ENCODE measurements at regions not wholly inside any gene's neighbourhood (a gene's known extent, or its start where the extent isn't known, plus 50 kb on each side); places are given as distances from the start of the nearest gene placed in this dataset.

GRCh38 chr17:56688151-56688550 lies 94.7 kb downstream of the NOG start (continued):
- no peak for TF ChIP-seq CTCF (conservative IDR thresholded peaks at IDR 0.05; ENCODE audit: low read depth, low read length)

- Histone ChIP-seq H4K8ac (ENCODE audit: low read depth in 2 of 2, low read length in 2 of 2) (no peak overlapping the region), H2BK120ac (ENCODE audit: low read depth, low read length) (no peak overlapping the region), H2AK9ac (replicated peaks; ENCODE audit: low read depth, low read length, poor library complexity) (no peak overlapping the region), H3K79me1 (ENCODE audit: low read depth in 1 of 2, low read length in 2 of 2) (no peaks in the 10 kb centered on the region), H2BK5ac (ENCODE audit: low read depth, low read length, poor library complexity, severe bottlenecking) (no peak overlapping the region), H2AFZ (replicated peaks; ENCODE audit: low read length, poor library complexity) (no peak overlapping the region), H3K4ac (ENCODE audit: low read depth, low read length) (no peak overlapping the region), H3K27ac (ENCODE audit: insufficient read depth, low read length) (no peak overlapping the region), H3K9me3 (ENCODE audit: control insufficient read depth, insufficient read depth, low read length) (peaks cover 2% of the 10 kb centered on the region; the same call in 1 of the 2 replicates), H4K91ac (ENCODE audit: insufficient read depth, low read depth, low read length) (no peak overlapping the region), H3K9me1 (ENCODE audit: insufficient read depth, low read length) (no peaks in the 10 kb centered on the region; the same call in 1 of the 2 replicates), H2BK20ac (ENCODE audit: low read depth, low read length) (no peak overlapping the region), H3K23ac (ENCODE audit: low read depth, low read length) (no peak overlapping the region), H4K5ac (ENCODE audit: low read depth, low read length) (no peak overlapping the region), H3K9ac (ENCODE audit: low read depth, low read length) (no peak overlapping the region), H3K36me3 (ENCODE audit: control insufficient read depth, insufficient read depth, low read length) (no peaks in the 10 kb centered on the region), H2AK5ac (ENCODE audit: low read depth, low read length) (no peak overlapping the region), H2BK15ac (ENCODE audit: low read depth, low read length) (no peak overlapping the region), H3K4me3 (ENCODE audit: insufficient read depth, low read depth, low read length) (no peak overlapping the region), H4K20me1 (ENCODE audit: insufficient read depth, low read length) (no peaks in the 10 kb centered on the region), H3K4me2 (ENCODE audit: low read depth, low read length) (no peak overlapping the region), H3K14ac (replicated peaks; ENCODE audit: low read depth, low read length) (no peak overlapping the region), H3K18ac (ENCODE audit: low read depth, low read length) (no peak overlapping the region), H3K27me3 (ENCODE audit: control insufficient read depth, insufficient read depth, low read length) (no peaks in the 10 kb centered on the region), H3K56ac (ENCODE audit: extremely low read depth, insufficient read depth, low read length) (no peak overlapping the region), H3K4me1 (ENCODE audit: control insufficient read depth, insufficient read depth, low read length) (peaks cover 2% of the 10 kb centered on the region; the same call in 1 of the 2 replicates)
- intact Hi-C loops (cut with micrococcal nuclease) (loop anchor here (10.0 kb wide), 1 partner anchor 396 kb away; no protein-coding TSS in a partner anchor), in situ Hi-C loops (cut with MboI; ENCODE audit: low sequenced_read_pairs) (no loop called here), dilution Hi-C loops (cut with HindIII; ENCODE audit: low sequenced_read_pairs, unreplicated experiment) (no loop called here)
- DNase-seq (no peak), ATAC-seq (ENCODE audit: low read depth) (no peak)
- 83% methylated on average over 5 of the region's 16 CpGs; no CpG with 5 or more reads in 1 of the 2 experiments for WGBS, 2 experiments (ENCODE audit: extremely low coverage in 2 of 2, insufficient read length in 1 of 2)
- ChIA-PET POLR2A (ENCODE audit: unreplicated experiment) (no interaction called here), CTCF (no interaction called here)
- TF ChIP-seq BHLHE40 (IDR thresholded peaks at IDR 0.05; ENCODE audit: low read depth, low read length) (no peak), NFE2L2 (IDR thresholded peaks at IDR 0.05; ENCODE audit: low read depth, low read length) (no peak), MAFK (IDR thresholded peaks at IDR 0.05; ENCODE audit: low read depth, low read length) (no peak), CHD1 (IDR thresholded peaks at IDR 0.05; ENCODE audit: low read depth, low read length) (no peak), CEBPB (IDR thresholded peaks at IDR 0.05; ENCODE audit: low read depth, low read length) (no peak), CTCF (conservative IDR thresholded peaks at IDR 0.05; ENCODE audit: low read depth, low read length) (no peak), SMC3 (IDR thresholded peaks at IDR 0.05; ENCODE audit: low read depth, low read length) (no peak)
- no TSS peak for BruUV-seq (replicated peaks)
Observed at GRCh38 chr17:56690441-56691291, 97.2 kb downstream of the NOG start.

Measured in IMR-90 (cell line).